SK-N-MC (cell line): ENCODE measurements at regions not wholly inside any gene's neighbourhood (a gene's known extent, or its start where the extent isn't known, plus 50 kb on each side); places are given as distances from the start of the nearest gene placed in this dataset.

Experiments used
- EZH2 ChIP-seq: fragments of 200-600 bp; sonication (generic); IDR thresholded peaks from one replicate; pipeline ENCODE4 v1.6.1; 2017; ENCODE audit warnings: antibody characterized with exemption
- POLR2AphosphoS5 ChIP-seq: IDR thresholded peaks from 2 replicates; pipeline ENCODE4 v1.6.1; 2012; ENCODE audit warnings: mild to moderate bottlenecking, low read depth, low read length, borderline replicate concordance

GRCh38 chr19:30880151-30880550 lies 469.1 kb downstream of the TSHZ3 start:
- TF ChIP-seq POLR2AphosphoS5 (no peak), EZH2 (no peak)
